Panc1 (cell line): ENCODE measurements at regions not wholly inside any gene's neighbourhood (a gene's known extent, or its start where the extent isn't known, plus 50 kb on each side); places are given as distances from the start of the nearest gene placed in this dataset.

Experiments
- ATAC-seq: fragments of 200-7000 bp; cut with Tn5 transposase; 2 replicates; pipeline ENCODE4 v1.9.1; 2020; ENCODE audit warnings: mild to moderate bottlenecking, moderate library complexity
- BruUV-seq: library from RNA; stranded (reverse); fragments of 400-500 nt; replicated peaks from 2 replicates; lab custom pipeline; 2021; lab: Mats Ljungman, UMichigan
- CTCF ChIA-PET: fragments of 300-600 bp; sonication (Branson Sonifier 250); formaldehyde crosslinking; loops from one replicate; lab custom pipeline; 2022; ENCODE audit warnings: antibody characterized with exemption; lab: Charles Lee
- POLR2A ChIA-PET: fragments of 300-600 bp; sonication (Branson Sonifier 250); formaldehyde crosslinking; loops from one replicate; lab custom pipeline; 2022; ENCODE audit warnings: antibody characterized with exemption; lab: Charles Lee
- DNase-seq: peaks from one replicate; pipeline ENCODE4 v3.0.0-alpha.2; 2010; ENCODE audit warnings: low read depth, low spot score
- H3K27ac ChIP-seq: 2 replicates; pipeline ENCODE4 v1.5.1; 2011; ENCODE audit warnings: mild to moderate bottlenecking, low read length, inconsistent platforms
- H3K27me3 ChIP-seq: fragments of 200-500 bp; sonication (Bioruptor generic); 2 replicates; pipeline ENCODE4 v1.6.0; 2014; ENCODE audit warnings: low read length, inconsistent platforms; ENCODE audit not compliant: control insufficient read depth, insufficient read depth
- H3K36me3 ChIP-seq: fragments of 200-500 bp; sonication (Bioruptor generic); 2 replicates; pipeline ENCODE4 v1.5.1; 2014; ENCODE audit warnings: inconsistent platforms, mild to moderate bottlenecking, low read length, moderate library complexity; ENCODE audit not compliant: control insufficient read depth, insufficient read depth
- H3K4me1 ChIP-seq: 2 replicates; pipeline ENCODE4 v1.5.1; 2011; ENCODE audit warnings: inconsistent platforms, mild to moderate bottlenecking, low read length, moderate library complexity; ENCODE audit not compliant: control insufficient read depth, insufficient read depth
- H3K4me3 ChIP-seq, 2 experiments: 2 replicates each; pipeline ENCODE4 v1.5.1; 2011 to 2012; ENCODE audit warnings: low read depth in 2 of 2, low read length in 2 of 2, mild to moderate bottlenecking in 2 of 2, inconsistent platforms in 1 of 2, moderate library complexity in 1 of 2
- H3K9me3 ChIP-seq: fragments of 200-500 bp; sonication (Bioruptor generic); 2 replicates; pipeline ENCODE4 v1.5.1; 2014; ENCODE audit warnings: low read depth, mild to moderate bottlenecking, inconsistent platforms, low read length, moderate library complexity; ENCODE audit not compliant: control insufficient read depth, insufficient read depth
- CTCF ChIP-seq: fragments of 450-650 bp; IDR thresholded peaks from 2 replicates; pipeline ENCODE4 v1.5.1; 2017; ENCODE audit warnings: mild to moderate bottlenecking
- POLR2AphosphoS5 ChIP-seq: IDR thresholded peaks from 2 replicates; pipeline ENCODE4 v1.6.1; 2012; ENCODE audit warnings: mild to moderate bottlenecking, low read depth, low read length, moderate library complexity
- REST ChIP-seq, 2 experiments: IDR thresholded peaks; 2 replicates each; pipeline ENCODE4 v1.6.1; 2011 to 2012; ENCODE audit warnings: low read depth in 2 of 2, control low read depth in 1 of 2, low read length in 1 of 2, mild to moderate bottlenecking in 1 of 2, moderate library complexity in 1 of 2; ENCODE audit not compliant: insufficient read depth in 1 of 2
- SIN3A ChIP-seq: IDR thresholded peaks from 2 replicates; pipeline ENCODE4 v1.6.1; 2012; ENCODE audit warnings: low read depth, mild to moderate bottlenecking, low read length, moderate library complexity, borderline replicate concordance; ENCODE audit not compliant: insufficient read depth
- TCF7L2 ChIP-seq: IDR thresholded peaks from 2 replicates; pipeline ENCODE4 v1.6.1; 2011; ENCODE audit warnings: mild to moderate bottlenecking, low read depth, low read length, inconsistent platforms
- in situ Hi-C: cut with HindIII; loops from 2 replicates; pipeline ENCODE4 v1.10.0; 2016; ENCODE audit warnings: low sequenced_read_pairs, low pct_unique_long_range_greater_than_20kb
- intact Hi-C: fragments of 100-400 bp; cut with micrococcal nuclease; formaldehyde crosslinking; loops from one replicate; pipeline ENCODE4 v1.10.0; 2022; ENCODE audit not compliant: unreplicated experiment

DNA sequence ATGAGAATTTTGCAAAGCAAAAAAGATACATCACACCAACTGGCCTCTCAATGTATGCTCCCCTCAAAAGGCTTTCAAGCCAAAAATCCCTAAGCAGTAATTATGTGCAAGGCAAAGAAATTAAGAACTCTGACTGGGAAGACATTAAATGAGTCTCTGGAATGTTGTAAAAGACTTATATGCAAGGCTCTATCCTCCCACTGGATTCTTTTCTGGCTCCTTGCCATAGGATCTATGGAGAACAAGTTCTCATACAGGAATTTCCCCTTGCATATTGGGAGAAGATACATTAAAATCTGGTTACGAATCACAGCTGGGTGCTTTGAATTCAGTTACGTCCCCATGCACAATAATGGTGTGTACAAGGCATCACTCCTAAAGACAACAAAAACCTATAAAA, 73.4 kb upstream of the ATL2 start:
- H3K4me1 ChIP-seq: peaks cover 10% of the 10 kb centered on the region
- ATAC-seq (no peak), DNase-seq (no peak)
- intact Hi-C loops: no loop called here
- no TSS peak for BruUV-seq
- in situ Hi-C loops: no loop called here
- H3K27me3 ChIP-seq: no peaks in the 10 kb centered on the region
- H3K36me3 ChIP-seq: no peaks in the 10 kb centered on the region
- H3K9me3 ChIP-seq: no peaks in the 10 kb centered on the region
- CTCF ChIA-PET: interaction anchor here (1.0 kb wide), 1 partner anchor 17 kb away, joined by 3 read pairs; no protein-coding TSS in a partner anchor
- POLR2A ChIA-PET: interaction anchor here (0.6 kb wide), 1 partner anchor 150 kb away, joined by 6 read pairs; no protein-coding TSS in a partner anchor
- TF ChIP-seq CTCF: no peak
- no peak for TF ChIP-seq TCF7L2
- no peak for TF ChIP-seq REST (IDR thresholded peaks at IDR 0.05; ENCODE audit: insufficient read depth in 1 of 2, low read depth in 2 of 2, low read length in 1 of 2)
- TF ChIP-seq POLR2AphosphoS5: no peak
- no peak for TF ChIP-seq SIN3A
- H3K4me3 ChIP-seq: no peak overlapping the region
- H3K27ac ChIP-seq: no peak overlapping the region

DNA sequence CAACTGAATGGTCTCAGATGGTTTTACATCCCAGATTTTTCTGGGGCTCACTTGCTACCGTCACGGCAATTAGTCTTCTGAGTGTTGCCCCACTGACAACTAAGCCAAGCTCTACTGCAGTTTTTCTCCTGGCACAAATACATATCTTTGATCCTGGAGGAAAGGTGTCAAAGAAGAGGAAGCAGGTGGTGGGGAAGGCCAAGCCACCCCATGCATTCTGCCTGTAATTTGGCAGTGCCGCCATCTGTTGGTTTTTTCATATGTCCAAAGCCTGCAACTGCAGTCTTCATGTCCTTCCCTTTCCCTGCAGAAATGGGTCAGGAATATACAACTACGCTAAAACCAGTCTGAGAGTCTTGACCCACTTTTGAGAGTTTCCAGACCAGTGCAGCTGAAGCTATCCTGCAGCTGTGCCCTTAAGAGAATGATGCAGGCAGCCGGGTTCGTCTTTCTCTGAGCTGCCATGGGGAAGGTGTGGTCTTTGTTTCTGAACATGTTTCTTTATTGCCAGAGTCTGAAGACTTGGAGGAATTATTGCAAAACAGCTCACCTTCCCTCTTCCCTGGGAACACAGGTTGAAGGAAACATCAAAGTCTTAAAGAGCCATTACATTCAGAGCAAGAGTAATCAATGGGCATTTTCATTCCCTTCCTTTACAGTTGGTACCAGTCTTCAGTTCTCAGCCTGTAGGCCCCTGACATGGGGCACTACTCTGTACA, 71.8 kb upstream of the ATL2 start:
- no peaks in the 10 kb centered on the region for H3K36me3 ChIP-seq

More for the DNA sequence above, 71.8 kb upstream of the ATL2 start:
- Histone ChIP-seq H3K9me3 (no peaks in the 10 kb centered on the region), H3K4me3 (no peak overlapping the region), H3K27me3 (no peaks in the 10 kb centered on the region), H3K4me1 (peaks cover 14% of the 10 kb centered on the region), H3K27ac (no peak overlapping the region)
- no peak for TF ChIP-seq SIN3A
- no peak for TF ChIP-seq TCF7L2
- TF ChIP-seq CTCF: no peak
- TF ChIP-seq POLR2AphosphoS5: no peak
- no peak for TF ChIP-seq REST (IDR thresholded peaks at IDR 0.05; ENCODE audit: insufficient read depth in 1 of 2, low read depth in 2 of 2, low read length in 1 of 2)
- DNase-seq (no peak), ATAC-seq (no peak)
- BruUV-seq: no TSS peak
- POLR2A ChIA-PET: no interaction called here
- intact Hi-C loops (no loop called here), in situ Hi-C loops (no loop called here)
- CTCF ChIA-PET: no interaction called here
